Right lobe of liver (tissue), 6 donors: ENCODE measurements at regions not wholly inside any gene's neighbourhood (a gene's known extent, or its start where the extent isn't known, plus 50 kb on each side); places are given as distances from the start of the nearest gene placed in this dataset.

Experiments
- ATAC-seq, 4 donors: fragments of 200-7000 bp; cut with Tn5 transposase; one replicate each; pipeline ENCODE4 v1.9.1; 2020; ENCODE audit warnings: mild to moderate bottlenecking in 4 of 4, moderate library complexity in 4 of 4
- DNase-seq, 3 donors: peaks; one replicate each; pipeline ENCODE4 v3.0.0-alpha.2; 2020
- H3K27ac ChIP-seq, 3 donors: fragments of 200-600 bp; one replicate each; pipeline ENCODE4 v1.8.0; 2022
- H3K27me3 ChIP-seq, 2 donors: fragments of 200-600 bp; one replicate each; pipeline ENCODE4 v1.8.0; 2022
- H3K36me3 ChIP-seq, 4 donors: fragments of 200-600 bp; sonication (generic) in 1 of 4; one replicate each; pipeline versions ENCODE4 v1.5.1 to v1.8.0; 2017 to 2022; ENCODE audit warnings: control low read depth in 1 of 4
- H3K4me1 ChIP-seq, 4 donors: fragments of 200-600 bp; sonication (generic) in 1 of 4; one replicate each; pipeline versions ENCODE4 v1.5.1 to v1.8.0; 2017 to 2022; ENCODE audit warnings: control low read depth in 1 of 4
- H3K4me3 ChIP-seq, 3 donors: fragments of 200-600 bp; one replicate each; pipeline ENCODE4 v1.8.0; 2022
- H3K9me3 ChIP-seq, 4 donors: fragments of 200-600 bp; sonication (generic) in 1 of 4; one replicate each; pipeline versions ENCODE4 v1.5.1 to v1.8.0; 2017 to 2022; ENCODE audit warnings: control low read depth in 1 of 4
- CTCF ChIP-seq, 4 donors: fragments of 200-600 bp in 3 of 4; fragments of 450-650 bp in 1 of 4; IDR thresholded peaks; one replicate each; pipeline versions ENCODE4 v1.5.1 to v1.8.0; 2016 to 2022; ENCODE audit warnings: antibody characterized with exemption in 4 of 4, mild to moderate bottlenecking in 2 of 4
- POLR2A ChIP-seq: fragments of 450-650 bp; IDR thresholded peaks from one replicate; pipeline ENCODE4 v1.6.1; 2017; ENCODE audit warnings: antibody characterized with exemption, mild to moderate bottlenecking
- WGBS: methylation state at CpG from one replicate; pipeline ENCODE4 v1.1.6; 2018; ENCODE audit warnings: low coverage, low lambda C conversion rate; ENCODE audit not compliant: insufficient coverage; ENCODE audit errors: missing lambda C conversion rate; 5-methylcytosine and 5-hydroxymethylcytosine counted together
- intact Hi-C, 2 donors: fragments of 100-400 bp; cut with DNase I; formaldehyde crosslinking; loops; one replicate each; pipeline versions ENCODE4 v1.11.2 to v1.14.1; 2022
- donor health status: DM: no; HTN: yes; CAD: no.
- donor health status: DM: no; HTN: no; CAD: no.
- donor health status: DM: no; HTN: no; CAD: no.
- donor health status: DM: no; HTN: yes; CAD: no.
- donor health status: DM: no; HTN: yes; CAD: no.

- H3K36me3 ChIP-seq, result no peaks in the 10 kb centered on the region
- H3K27ac ChIP-seq, result no peak overlapping the region
- H3K9me3 ChIP-seq, result no peaks in the 10 kb centered on the region
- ATAC-seq (no peak), DNase-seq (no peak)
- no peak overlapping the region for H3K4me3 ChIP-seq
- WGBS, result 50% methylated on average over 1 of the region's 2 CpGs
- intact Hi-C loops, result no loop called here
- TF ChIP-seq POLR2A, result no peak
- no peak for TF ChIP-seq CTCF (IDR thresholded peaks at IDR 0.05)
- H3K4me1 ChIP-seq, result no peaks in the 10 kb centered on the region
- no peaks in the 10 kb centered on the region for H3K27me3 ChIP-seq
Observed at GRCh38 chr14:96670391-96670790, 126.8 kb upstream of the VRK1 start.

- H3K27me3 ChIP-seq, result no peaks in the 10 kb centered on the region
- no peaks in the 10 kb centered on the region for H3K9me3 ChIP-seq
- WGBS, result 0% methylated on average over 1 of the region's 3 CpGs
- no peak for DNase-seq
- no peak overlapping the region for H3K4me3 ChIP-seq
- ATAC-seq, result no peak
- TF ChIP-seq CTCF (IDR thresholded peaks at IDR 0.05) (no peak), POLR2A (no peak)
- H3K27ac ChIP-seq, result no peak overlapping the region
- H3K36me3 ChIP-seq, result no peaks in the 10 kb centered on the region
- intact Hi-C loops, result no loop called here
- no peaks in the 10 kb centered on the region for H3K4me1 ChIP-seq
Observed at GRCh38 chr14:96671218-96671617, 126.0 kb upstream of the VRK1 start.

- H3K4me1 ChIP-seq, result no peaks in the 10 kb centered on the region
- H3K9me3 ChIP-seq, result no peaks in the 10 kb centered on the region
- intact Hi-C loops, result no loop called here
- ATAC-seq, result no peak
- no peak for DNase-seq
- no peak overlapping the region for H3K27ac ChIP-seq
- H3K4me3 ChIP-seq, result no peak overlapping the region
- no peaks in the 10 kb centered on the region for H3K27me3 ChIP-seq
- 70% methylated on average over 4 of the region's 4 CpGs for WGBS
- no peaks in the 10 kb centered on the region for H3K36me3 ChIP-seq
- TF ChIP-seq POLR2A (no peak), CTCF (IDR thresholded peaks at IDR 0.05) (no peak)
Observed at GRCh38 chr14:96673706-96674105, 123.5 kb upstream of the VRK1 start.

- H3K4me3 ChIP-seq, result no peak overlapping the region
- H3K27ac ChIP-seq, result no peak overlapping the region
- no peak for ATAC-seq
- no peaks in the 10 kb centered on the region for H3K36me3 ChIP-seq
- H3K27me3 ChIP-seq, result no peaks in the 10 kb centered on the region
- TF ChIP-seq POLR2A (no peak), CTCF (IDR thresholded peaks at IDR 0.05) (no peak)
- intact Hi-C loops, result no loop called here
- no peak for DNase-seq
- 68% methylated on average over 2 of the region's 3 CpGs for WGBS
- H3K4me1 ChIP-seq, result no peaks in the 10 kb centered on the region
- H3K9me3 ChIP-seq, result no peaks in the 10 kb centered on the region
Observed at GRCh38 chr14:96674121-96674520, 123.1 kb upstream of the VRK1 start.

- Histone ChIP-seq H3K4me3 (no peak overlapping the region), H3K27ac (no peak overlapping the region), H3K9me3 (no peaks in the 10 kb centered on the region), H3K36me3 (no peaks in the 10 kb centered on the region), H3K4me1 (no peaks in the 10 kb centered on the region), H3K27me3 (no peaks in the 10 kb centered on the region)
- DNase-seq (no peak), ATAC-seq (no peak)
- intact Hi-C loops, result no loop called here
- TF ChIP-seq CTCF (IDR thresholded peaks at IDR 0.05) (no peak), POLR2A (no peak)
Observed at GRCh38 chr14:96676166-96676565, 121.0 kb upstream of the VRK1 start.
